ENCODE measurements at regions not wholly inside any gene's neighbourhood (a gene's known extent, or its start where the extent isn't known, plus 50 kb on each side); places are given as distances from the start of the nearest gene placed in this dataset.
"Not testable (repeated sequence)": the region's sequence is repeated elsewhere in the genome, so short reads cannot be mapped to it uniquely, and the experiment has no call there.

- no peak for DNase-seq (ENCODE audit: low read depth in 1 of 2, low spot score in 1 of 2)
- TF ChIP-seq JUND (IDR thresholded peaks at IDR 0.05; ENCODE audit: low read depth): no peak
- in situ Hi-C loops (cut with HindIII; ENCODE audit: low pct_unique_long_range_greater_than_20kb, low sequenced_read_pairs): no loop called here
Observed at GRCh38 chr6:166253778-166254204, 54.4 kb downstream of the PRR18 start.

- TF ChIP-seq JUND (IDR thresholded peaks at IDR 0.05; ENCODE audit: low read depth): no peak
- peak; percentile 9 to 11 for DNase-seq (ENCODE audit: low read depth in 1 of 2, low spot score in 1 of 2)
- in situ Hi-C loops (cut with HindIII; ENCODE audit: low pct_unique_long_range_greater_than_20kb, low sequenced_read_pairs): no loop called here
Observed at GRCh38 chr6:166253281-166253681, 54.9 kb downstream of the PRR18 start.

- no peak for TF ChIP-seq JUND (IDR thresholded peaks at IDR 0.05; ENCODE audit: low read depth)
- no peak for DNase-seq (ENCODE audit: low read depth in 1 of 2, low spot score in 1 of 2)
- in situ Hi-C loops (cut with HindIII; ENCODE audit: low pct_unique_long_range_greater_than_20kb, low sequenced_read_pairs): no loop called here
Observed at GRCh38 chr6:166252601-166253000, 55.6 kb downstream of the PRR18 start.

GRCh38 chr6:166251655-166252054 is 56.5 kb downstream of the PRR18 start:
- no peak for DNase-seq (ENCODE audit: low read depth in 1 of 2, low spot score in 1 of 2)
- in situ Hi-C loops (cut with HindIII; ENCODE audit: low pct_unique_long_range_greater_than_20kb, low sequenced_read_pairs): no loop called here
- TF ChIP-seq JUND (IDR thresholded peaks at IDR 0.05; ENCODE audit: low read depth): no peak

- no peak for DNase-seq (ENCODE audit: low read depth in 1 of 2, low spot score in 1 of 2)
- in situ Hi-C loops (cut with HindIII; ENCODE audit: low pct_unique_long_range_greater_than_20kb, low sequenced_read_pairs): no loop called here
- no peak for TF ChIP-seq JUND (IDR thresholded peaks at IDR 0.05; ENCODE audit: low read depth)
Observed at GRCh38 chr6:166251211-166251610, 57.0 kb downstream of the PRR18 start.

- in situ Hi-C loops (cut with HindIII; ENCODE audit: low pct_unique_long_range_greater_than_20kb, low sequenced_read_pairs); DNase-seq (ENCODE audit: low read depth in 1 of 2, low spot score in 1 of 2): not testable (repeated sequence)
Observed at GRCh38 chr6:166249061-166249785, 59.0 kb downstream of the PRR18 start.

- TF ChIP-seq JUND (IDR thresholded peaks at IDR 0.05; ENCODE audit: low read depth): no peak
- DNase-seq (ENCODE audit: low read depth in 1 of 2, low spot score in 1 of 2): no peak
Observed at GRCh38 chr6:166245148-166245547, 63.0 kb downstream of the PRR18 start.

GRCh38 chr6:166244353-166245045 is 63.7 kb downstream of the PRR18 start:
- in situ Hi-C loops (cut with HindIII; ENCODE audit: low pct_unique_long_range_greater_than_20kb, low sequenced_read_pairs): no loop called here
- no peak for DNase-seq (ENCODE audit: low read depth in 1 of 2, low spot score in 1 of 2)
- no peak for TF ChIP-seq JUND (IDR thresholded peaks at IDR 0.05; ENCODE audit: low read depth)

More at GRCh38 chr6:166245148-166245547, 63.0 kb downstream of the PRR18 start:
- in situ Hi-C loops (cut with HindIII; ENCODE audit: low pct_unique_long_range_greater_than_20kb, low sequenced_read_pairs): no loop called here

GRCh38 chr6:166242888-166243287 is 65.3 kb downstream of the PRR18 start:
- in situ Hi-C loops (cut with HindIII; ENCODE audit: low pct_unique_long_range_greater_than_20kb, low sequenced_read_pairs): no loop called here
- no peak for TF ChIP-seq JUND (IDR thresholded peaks at IDR 0.05; ENCODE audit: low read depth)
- DNase-seq (ENCODE audit: low read depth in 1 of 2, low spot score in 1 of 2): no peak

GRCh38 chr6:166241974-166242373 is 66.2 kb downstream of the PRR18 start:
- TF ChIP-seq JUND (IDR thresholded peaks at IDR 0.05; ENCODE audit: low read depth): no peak
- in situ Hi-C loops (cut with HindIII; ENCODE audit: low pct_unique_long_range_greater_than_20kb, low sequenced_read_pairs): no loop called here
- DNase-seq (ENCODE audit: low read depth in 1 of 2, low spot score in 1 of 2): no peak

GRCh38 chr6:166240889-166241288 is 67.3 kb downstream of the PRR18 start:
- TF ChIP-seq JUND (IDR thresholded peaks at IDR 0.05; ENCODE audit: low read depth): no peak
- in situ Hi-C loops (cut with HindIII; ENCODE audit: low pct_unique_long_range_greater_than_20kb, low sequenced_read_pairs): no loop called here
- DNase-seq (ENCODE audit: low read depth in 1 of 2, low spot score in 1 of 2): no peak

GRCh38 chr6:166237617-166238016 is 70.0 kb upstream of the TBXT start:
- no peak for DNase-seq (ENCODE audit: low read depth in 1 of 2, low spot score in 1 of 2)
- in situ Hi-C loops (cut with HindIII; ENCODE audit: low pct_unique_long_range_greater_than_20kb, low sequenced_read_pairs): no loop called here
- TF ChIP-seq JUND (IDR thresholded peaks at IDR 0.05; ENCODE audit: low read depth): no peak

- DNase-seq (ENCODE audit: low read depth in 1 of 2, low spot score in 1 of 2): no peak
- no peak for TF ChIP-seq JUND (IDR thresholded peaks at IDR 0.05; ENCODE audit: low read depth)
- in situ Hi-C loops (cut with HindIII; ENCODE audit: low pct_unique_long_range_greater_than_20kb, low sequenced_read_pairs): no loop called here
Observed at GRCh38 chr6:166236596-166236995, 68.9 kb upstream of the TBXT start.
